ENCODE measurements at regions not wholly inside any gene's neighbourhood (a gene's known extent, or its start where the extent isn't known, plus 50 kb on each side); places are given as distances from the start of the nearest gene placed in this dataset.
"Not testable (repeated sequence)": the region's sequence is repeated elsewhere in the genome, so short reads cannot be mapped to it uniquely, and the experiment has no call there.

DNA sequence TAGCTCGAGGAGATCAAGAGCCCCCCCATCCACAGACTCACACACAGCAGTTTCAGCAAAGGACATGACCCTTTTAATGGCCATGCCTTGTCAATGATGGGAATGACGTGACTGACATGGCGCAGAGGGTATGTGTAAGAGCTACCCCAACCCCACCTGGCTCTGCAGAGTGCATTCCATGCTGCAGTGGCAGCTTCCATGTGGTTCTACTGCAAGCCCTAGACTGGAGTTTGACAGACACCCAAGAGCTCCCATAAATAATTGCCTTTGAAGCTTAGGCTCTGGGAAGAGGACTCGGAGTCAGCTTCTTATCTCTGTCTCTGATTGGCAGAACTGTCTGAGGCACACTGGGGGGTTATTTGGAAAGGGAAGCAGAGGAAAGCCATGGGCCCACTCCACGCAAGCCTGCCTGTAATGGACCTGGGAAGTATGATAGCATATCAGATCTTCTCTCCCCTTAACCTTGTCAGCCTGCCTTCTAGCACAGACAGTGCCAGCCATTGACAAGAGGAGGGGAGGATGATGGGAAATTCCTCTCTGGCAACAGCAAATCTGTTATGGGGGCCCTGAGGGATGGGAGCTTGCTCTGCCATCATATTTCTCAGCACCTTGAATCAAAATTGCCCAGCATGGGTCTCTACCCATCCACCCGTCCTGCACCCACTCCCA is 478.5 kb upstream of the PODXL start:
- no peak for DNase-seq (ENCODE audit: extremely low read depth in 1 of 11, low read depth in 9 of 11, low spot score in 4 of 11)

- DNase-seq (ENCODE audit: extremely low read depth in 1 of 11, low read depth in 9 of 11, low spot score in 4 of 11), result no peak
Measured at GRCh38 chr7:132030883-132031282, 474.5 kb upstream of the PODXL start.

DNA sequence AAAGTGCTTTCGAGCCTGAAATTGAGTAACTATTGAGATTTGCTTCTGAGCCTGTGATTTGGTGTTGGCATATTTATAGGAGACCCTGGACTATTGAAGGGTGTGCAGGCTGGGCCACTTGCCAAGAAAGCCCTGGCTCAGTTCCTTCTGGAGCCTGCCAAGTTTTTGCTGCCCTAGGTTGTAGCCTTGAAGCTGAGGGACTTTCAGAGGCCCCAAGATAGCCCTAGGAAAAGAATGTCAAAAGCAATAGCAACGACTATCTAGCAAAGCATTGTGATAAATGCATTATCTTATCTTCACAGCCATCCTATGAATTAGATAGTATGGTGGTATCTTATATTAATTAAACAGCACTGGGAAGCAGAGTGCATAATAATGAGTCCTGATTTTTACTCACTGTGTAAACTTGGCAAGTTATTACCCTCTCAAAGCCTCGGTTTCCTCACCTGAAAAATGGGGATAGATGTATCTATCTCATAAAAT is 473.7 kb upstream of the PODXL start:
- DNase-seq (ENCODE audit: extremely low read depth in 1 of 11, low read depth in 9 of 11, low spot score in 4 of 11), result peak in 6 of 11 donors; percentile 3 to 41 (median 24)

- no peak for DNase-seq (ENCODE audit: extremely low read depth in 1 of 11, low read depth in 9 of 11, low spot score in 4 of 11)
Measured at GRCh38 chr7:132029369-132030085, 473.1 kb upstream of the PODXL start.

- DNase-seq (ENCODE audit: extremely low read depth in 1 of 11, low read depth in 9 of 11, low spot score in 4 of 11), result no peak
Measured at GRCh38 chr7:132028144-132028920, 471.9 kb upstream of the PODXL start.

DNA sequence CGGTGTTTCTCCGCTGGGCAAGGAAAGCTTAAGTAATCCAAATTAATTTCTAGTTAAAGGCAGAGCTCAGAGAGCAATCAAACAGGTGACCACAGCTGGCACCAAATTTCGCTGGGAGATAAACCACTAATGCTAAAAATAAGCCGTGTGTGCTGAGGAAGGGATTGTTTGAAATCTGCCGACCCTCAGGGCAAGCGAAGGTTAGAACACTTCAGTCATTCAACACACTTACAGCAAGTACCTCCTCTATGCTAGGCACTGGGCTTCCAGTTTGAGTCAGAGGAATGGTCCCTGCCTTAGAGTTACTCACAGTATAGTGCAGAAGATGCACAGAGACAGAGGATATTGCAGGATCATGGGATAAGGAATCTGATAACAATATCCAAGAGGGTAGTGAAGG is 467.9 kb upstream of the PODXL start:
- DNase-seq (ENCODE audit: extremely low read depth in 1 of 11, low read depth in 9 of 11, low spot score in 4 of 11), result no peak

- DNase-seq (ENCODE audit: extremely low read depth in 1 of 11, low read depth in 9 of 11, low spot score in 4 of 11), result no peak
Measured at GRCh38 chr7:132023466-132023865, 467.0 kb upstream of the PODXL start.

DNA sequence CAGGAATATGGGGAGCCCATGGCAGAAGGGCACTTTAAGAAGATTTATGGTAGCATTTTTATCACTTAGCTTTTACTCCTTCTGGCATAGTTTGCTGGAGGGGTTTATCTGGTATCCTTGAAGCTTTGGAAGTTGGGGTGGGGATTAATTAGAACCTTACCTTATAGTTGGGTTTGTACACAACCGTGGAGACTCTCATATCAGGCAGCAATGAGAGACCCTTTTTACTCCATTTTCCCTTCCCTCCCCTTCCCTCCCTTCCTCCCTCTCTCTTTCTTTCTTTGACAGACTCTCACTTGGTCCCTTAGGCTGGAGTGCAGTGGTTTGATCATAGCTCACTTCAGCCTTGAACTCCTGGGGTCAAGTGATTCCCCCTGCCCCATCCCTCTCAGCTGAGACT is 465.8 kb upstream of the PODXL start:
- DNase-seq (ENCODE audit: extremely low read depth in 1 of 11, low read depth in 9 of 11, low spot score in 4 of 11), result no peak

- no peak for DNase-seq (ENCODE audit: extremely low read depth in 1 of 11, low read depth in 9 of 11, low spot score in 4 of 11)
Measured at GRCh38 chr7:132019703-132020102, 463.3 kb upstream of the PODXL start.

DNA sequence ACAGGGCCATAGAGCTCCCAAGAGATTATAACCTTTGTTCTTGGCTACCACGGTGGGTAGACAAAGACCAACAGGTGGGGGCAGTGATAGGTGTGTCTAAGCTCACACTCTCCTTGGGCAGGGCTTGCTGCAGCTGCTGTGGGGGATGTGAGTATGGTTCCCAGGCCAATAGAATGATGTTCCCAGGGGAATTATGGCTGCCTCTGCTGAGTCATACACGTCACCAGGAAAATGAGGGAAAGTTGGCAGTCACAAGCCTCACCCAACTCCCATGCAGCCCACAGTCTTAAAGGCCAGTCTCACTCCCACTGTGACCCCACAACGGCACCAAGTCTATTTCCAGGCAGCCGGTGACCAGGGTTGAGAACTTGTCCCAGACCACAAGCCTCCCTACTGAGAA is 453.4 kb upstream of the PODXL start:
- no peak for DNase-seq (ENCODE audit: extremely low read depth in 1 of 11, low read depth in 9 of 11, low spot score in 4 of 11)

DNA sequence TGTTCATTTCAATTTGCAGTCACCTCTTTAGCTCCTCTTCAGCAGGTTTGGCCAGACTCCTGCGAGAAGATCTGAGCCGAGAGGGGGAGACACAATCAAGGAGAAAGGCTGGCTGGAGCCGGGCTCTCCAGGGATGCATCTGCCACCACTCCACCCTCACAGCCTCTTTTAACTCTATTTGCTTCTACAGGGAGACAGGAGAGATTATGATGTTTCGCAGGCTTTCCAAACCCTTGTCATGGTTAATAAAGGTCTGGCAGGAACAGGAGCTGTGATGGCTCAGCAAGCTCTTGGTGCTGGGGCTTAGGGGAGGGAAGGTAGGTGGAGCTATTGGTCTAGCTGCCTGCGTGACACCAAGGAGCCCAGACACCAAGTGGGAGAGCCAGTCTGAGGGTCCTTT is 448.1 kb upstream of the PODXL start:
- DNase-seq (ENCODE audit: extremely low read depth in 1 of 11, low read depth in 9 of 11, low spot score in 4 of 11), result peak in 2 of 11 donors; percentile 1 to 3

- no peak for DNase-seq (ENCODE audit: extremely low read depth in 1 of 11, low read depth in 9 of 11, low spot score in 4 of 11)
Measured at GRCh38 chr7:132002343-132002968, 446.0 kb upstream of the PODXL start.

DNA sequence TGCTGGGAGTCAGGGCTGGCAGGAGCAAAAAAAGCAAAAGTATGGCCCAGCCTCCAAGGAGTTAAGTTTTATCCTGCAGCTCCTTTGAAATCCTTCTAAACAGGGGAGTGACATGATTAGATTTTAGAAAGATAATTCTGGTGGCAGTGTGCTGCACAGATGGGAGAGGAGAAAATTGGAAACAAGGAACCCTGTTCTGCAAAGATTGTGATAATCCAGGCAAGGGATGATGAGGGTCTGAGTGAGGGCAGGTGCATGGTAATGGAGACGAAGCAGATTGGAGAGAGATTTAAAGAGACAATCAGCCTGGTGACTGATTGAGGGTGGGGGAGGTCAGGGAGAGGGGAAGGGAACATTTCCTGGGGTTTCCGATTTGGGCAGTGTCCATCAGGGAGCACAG is 444.7 kb upstream of the PODXL start:
- no peak for DNase-seq (ENCODE audit: extremely low read depth in 1 of 11, low read depth in 9 of 11, low spot score in 4 of 11)

GRCh38 chr7:131999193-131999592 is 442.8 kb upstream of the PODXL start:
- no peak for DNase-seq (ENCODE audit: extremely low read depth in 1 of 11, low read depth in 9 of 11, low spot score in 4 of 11)

GRCh38 chr7:131995324-131995723 is 438.9 kb upstream of the PODXL start:
- DNase-seq (ENCODE audit: extremely low read depth in 1 of 11, low read depth in 9 of 11, low spot score in 4 of 11), result no peak

DNA sequence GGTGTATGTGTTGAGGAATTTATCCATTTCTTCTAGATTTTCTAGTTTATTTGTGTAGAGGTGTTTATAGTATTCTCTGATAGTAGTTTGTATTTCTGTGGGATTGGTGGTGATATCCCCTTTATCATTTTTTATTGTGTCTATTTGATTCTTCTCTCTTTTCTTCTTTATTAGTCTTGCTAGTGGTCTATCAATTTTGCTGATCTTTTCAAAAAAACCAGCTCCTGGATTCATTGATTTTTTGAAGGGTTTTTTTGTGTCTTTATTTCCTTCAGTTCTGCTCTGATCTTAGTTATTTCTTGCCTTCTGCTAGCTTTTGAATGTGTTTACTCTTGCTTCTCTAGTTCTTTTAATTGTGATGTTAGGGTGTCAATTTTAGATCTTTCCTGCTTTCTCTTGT is 424.6 kb upstream of the PODXL start:
- DNase-seq (ENCODE audit: extremely low read depth in 1 of 11, low read depth in 9 of 11, low spot score in 4 of 11), result not testable (repeated sequence)

- not testable (repeated sequence) for DNase-seq (ENCODE audit: extremely low read depth in 1 of 11, low read depth in 9 of 11, low spot score in 4 of 11)
Measured at GRCh38 chr7:131978118-131978517, 421.7 kb upstream of the PODXL start.

GRCh38 chr7:131976411-131976810 is 420.0 kb upstream of the PODXL start:
- DNase-seq (ENCODE audit: extremely low read depth in 1 of 11, low read depth in 9 of 11, low spot score in 4 of 11), result no peak

GRCh38 chr7:131974671-131975070 is 418.2 kb upstream of the PODXL start:
- DNase-seq (ENCODE audit: extremely low read depth in 1 of 11, low read depth in 9 of 11, low spot score in 4 of 11), result no peak

DNA sequence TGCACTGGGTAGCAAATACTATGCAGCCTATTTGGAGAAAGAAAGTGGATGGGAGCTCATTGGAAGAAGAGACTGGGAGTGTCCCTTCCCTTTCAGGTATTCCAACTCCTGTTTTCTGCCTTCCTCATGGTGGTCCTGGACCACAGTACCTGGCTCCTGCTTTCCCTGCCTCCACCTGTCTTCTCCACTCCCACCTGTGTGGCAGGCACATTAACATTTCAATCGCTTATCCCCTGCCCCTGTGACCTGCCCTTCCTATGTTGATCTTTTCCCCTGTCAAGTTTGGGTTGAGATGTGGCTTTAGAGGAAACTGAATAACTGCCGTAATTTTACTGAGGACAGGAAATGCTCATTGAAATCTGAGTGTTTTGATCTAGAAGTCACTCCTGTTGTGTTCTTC is 415.8 kb upstream of the PODXL start:
- DNase-seq (ENCODE audit: extremely low read depth in 1 of 11, low read depth in 9 of 11, low spot score in 4 of 11), result no peak

Measured in renal cortex interstitium (tissue), 11 donors.